H9 (cell line): ENCODE measurements at regions not wholly inside any gene's neighbourhood (a gene's known extent, or its start where the extent isn't known, plus 50 kb on each side); places are given as distances from the start of the nearest gene placed in this dataset.

ENCODE experiments used
- DNase-seq: peaks from one replicate; pipeline ENCODE4 v3.0.0-alpha.2; 2017
- H2AFZ ChIP-seq: one replicate; pipeline ENCODE4 v1.6.1; 2013; ENCODE audit warnings: mild to moderate bottlenecking, low read length, control low read depth, moderate library complexity
- H2AK5ac ChIP-seq: 2 replicates; pipeline ENCODE4 v1.6.1; 2013; ENCODE audit warnings: low read length, control low read depth, mixed read lengths; ENCODE audit not compliant: insufficient read length
- H2BK120ac ChIP-seq: one replicate; pipeline ENCODE4 v1.6.1; 2013; ENCODE audit warnings: low read depth, mild to moderate bottlenecking, low read length, control low read depth, inconsistent platforms; ENCODE audit not compliant: poor library complexity, severe bottlenecking
- H2BK12ac ChIP-seq: 2 replicates; pipeline ENCODE4 v1.6.1; 2013; ENCODE audit warnings: low read length, control low read depth, mixed read lengths, low read depth; ENCODE audit not compliant: insufficient read length
- H2BK15ac ChIP-seq: 2 replicates; pipeline ENCODE4 v1.6.1; 2013; ENCODE audit warnings: low read depth, low read length, control low read depth
- H2BK20ac ChIP-seq: one replicate; pipeline ENCODE4 v1.6.1; 2013; ENCODE audit warnings: low read depth, mild to moderate bottlenecking, low read length, control low read depth, inconsistent platforms; ENCODE audit not compliant: poor library complexity, severe bottlenecking
- H2BK5ac ChIP-seq: 2 replicates; pipeline ENCODE4 v1.6.1; 2013; ENCODE audit warnings: low read length, control low read depth, mixed read lengths; ENCODE audit not compliant: insufficient read length
- H3K14ac ChIP-seq: 2 replicates; pipeline ENCODE4 v1.6.1; 2013; ENCODE audit warnings: low read length, control low read depth; ENCODE audit not compliant: insufficient read depth
- H3K18ac ChIP-seq: 2 replicates; pipeline ENCODE4 v1.6.1; 2013; ENCODE audit warnings: low read depth, mild to moderate bottlenecking, mixed read lengths, low read length, control low read depth; ENCODE audit not compliant: insufficient read length
- H3K23ac ChIP-seq: 2 replicates; pipeline ENCODE4 v1.6.1; 2013; ENCODE audit warnings: low read length, control low read depth, mixed read lengths, low read depth; ENCODE audit not compliant: insufficient read length
- H3K23me2 ChIP-seq: 2 replicates; pipeline ENCODE4 v1.6.1; 2013; ENCODE audit warnings: low read depth, mild to moderate bottlenecking, mixed read lengths, low read length, control low read depth; ENCODE audit not compliant: insufficient read length, poor library complexity, severe bottlenecking
- H3K27ac ChIP-seq: 2 replicates; pipeline ENCODE4 v1.5.1; 2013; ENCODE audit warnings: low read length, control low read depth, mixed read lengths, low read depth; ENCODE audit not compliant: insufficient read length
- H3K27me3 ChIP-seq: 2 replicates; pipeline ENCODE4 v1.6.1; 2013; ENCODE audit warnings: low read length, control low read depth, inconsistent platforms; ENCODE audit not compliant: insufficient read depth
- H3K4ac ChIP-seq: 2 replicates; pipeline ENCODE4 v1.6.1; 2013; ENCODE audit warnings: low read depth, mild to moderate bottlenecking, control low read depth, inconsistent platforms, low read length, moderate library complexity
- H3K4me1 ChIP-seq: 2 replicates; pipeline ENCODE4 v1.6.1; 2013; ENCODE audit warnings: low read length, control low read depth, inconsistent platforms; ENCODE audit not compliant: insufficient read depth
- H3K4me2 ChIP-seq: 2 replicates; pipeline ENCODE4 v1.6.1; 2013; ENCODE audit warnings: low read length, control low read depth, mixed read lengths; ENCODE audit not compliant: insufficient read length, insufficient read depth
- H3K56ac ChIP-seq: 2 replicates; pipeline ENCODE4 v1.6.1; 2013; ENCODE audit warnings: low read depth, mild to moderate bottlenecking, mixed read lengths, low read length, control low read depth; ENCODE audit not compliant: insufficient read length
- H3K79me1 ChIP-seq: 2 replicates; pipeline ENCODE4 v1.6.1; 2013; ENCODE audit warnings: low read depth, mild to moderate bottlenecking, moderate library complexity, low read length, control low read depth, inconsistent platforms; ENCODE audit not compliant: insufficient read depth, poor library complexity, severe bottlenecking
- H3K79me2 ChIP-seq: 2 replicates; pipeline ENCODE4 v1.6.1; 2013; ENCODE audit warnings: low read length, control low read depth, inconsistent platforms; ENCODE audit not compliant: insufficient read depth
- H3K9ac ChIP-seq: 2 replicates; pipeline ENCODE4 v1.6.1; 2013; ENCODE audit warnings: low read length, control low read depth, mixed read lengths; ENCODE audit not compliant: insufficient read length; ENCODE audit errors: extremely low read depth
- H3K9me3 ChIP-seq: one replicate; pipeline ENCODE4 v1.6.1; 2013; ENCODE audit warnings: low read depth, low read length, inconsistent platforms; ENCODE audit not compliant: control insufficient read depth
- H3T11ph ChIP-seq: one replicate; pipeline ENCODE4 v1.6.1; 2013; ENCODE audit warnings: mild to moderate bottlenecking, low read length, control low read depth, inconsistent platforms
- H4K20me1 ChIP-seq: one replicate; pipeline ENCODE4 v1.6.1; 2013; ENCODE audit not compliant: control insufficient read depth, insufficient read length, insufficient read depth
- H4K5ac ChIP-seq: 2 replicates; pipeline ENCODE4 v1.6.1; 2013; ENCODE audit warnings: low read depth, mild to moderate bottlenecking, mixed read lengths, low read length, control low read depth; ENCODE audit not compliant: insufficient read length
- H4K8ac ChIP-seq: replicated peaks from 2 replicates; pipeline ENCODE4 v1.6.1; 2013; ENCODE audit warnings: low read length, control low read depth, mixed read lengths, low read depth; ENCODE audit not compliant: insufficient read length
- H4K91ac ChIP-seq: 2 replicates; pipeline ENCODE4 v1.6.1; 2013; ENCODE audit warnings: low read depth, mild to moderate bottlenecking, moderate library complexity, mixed read lengths, low read length, control low read depth; ENCODE audit not compliant: insufficient read length
- H3K27ac Mint-ChIP-seq, 3 experiments: 2 replicates in 2 of 3; 3 replicates in 1 of 3; pipeline ENCODE4 v1.8.0; 2020 to 2021; ENCODE audit warnings: mixed read lengths in 3 of 3, mild to moderate bottlenecking in 1 of 3, moderate library complexity in 1 of 3
- H3K27me3 Mint-ChIP-seq: 2 replicates; pipeline ENCODE4 v1.8.0; 2021; ENCODE audit warnings: low read depth, mild to moderate bottlenecking, moderate library complexity, mixed read lengths
- H3K36me3 Mint-ChIP-seq, 3 experiments: 2 replicates in 2 of 3; 3 replicates in 1 of 3; pipeline ENCODE4 v1.8.0; 2020 to 2021; ENCODE audit warnings: low read depth in 3 of 3, mixed read lengths in 3 of 3; ENCODE audit not compliant: insufficient read depth in 1 of 3
- H3K4me1 Mint-ChIP-seq, 2 experiments: 2 replicates each; pipeline ENCODE4 v1.8.0; 2020; ENCODE audit warnings: mixed read lengths in 2 of 2
- H3K4me3 Mint-ChIP-seq, 2 experiments: 2 replicates in 1 of 2; 3 replicates in 1 of 2; pipeline ENCODE4 v1.8.0; 2020 to 2021; ENCODE audit warnings: mild to moderate bottlenecking in 2 of 2, mixed read lengths in 2 of 2, moderate library complexity in 1 of 2
- H3K9me3 Mint-ChIP-seq, 2 experiments: 2 replicates in 1 of 2; 3 replicates in 1 of 2; pipeline ENCODE4 v1.8.0; 2020; ENCODE audit warnings: mild to moderate bottlenecking in 2 of 2, mixed read lengths in 2 of 2, moderate library complexity in 1 of 2
- CTCF ChIP-seq: fragments of 200-600 bp; sonication (generic); conservative IDR thresholded peaks from 3 replicates; pipeline ENCODE4 v1.8.0; 2021; ENCODE audit warnings: antibody characterized with exemption, mild to moderate bottlenecking
- WGBS: extraction: QIAGEN DNeasy Blood & Tissue Kit; methylation state at CpG from one replicate; pipeline ENCODE4 v1.1.7; 2013; ENCODE audit warnings: missing lambda C conversion rate, low lambda C conversion rate, mixed read lengths; ENCODE audit not compliant: insufficient read length; ENCODE audit errors: extremely low coverage; 5-methylcytosine and 5-hydroxymethylcytosine counted together

GRCh38 chr7:115292381-115292780 lies 370.5 kb downstream of the MDFIC start:
- TF ChIP-seq CTCF, result no peak
- Histone ChIP-seq H2BK20ac (no peak overlapping the region), H3K4me2 (no peak overlapping the region), H3K56ac (no peak overlapping the region), H3K4ac (no peak overlapping the region), H3K18ac (no peak overlapping the region), H2AK5ac (no peak overlapping the region), H3K9me3 (no peaks in the 10 kb centered on the region), H2BK120ac (no peak overlapping the region), H3K9ac (no peak overlapping the region), H4K91ac (no peak overlapping the region), H3K23me2 (no peaks in the 10 kb centered on the region), H4K5ac (no peak overlapping the region), H3K79me1 (no peaks in the 10 kb centered on the region), H3K4me1 (no peaks in the 10 kb centered on the region), H3K27ac (no peak overlapping the region), H3K79me2 (no peaks in the 10 kb centered on the region), H3K23ac (no peak overlapping the region), H2BK15ac (no peak overlapping the region), H4K8ac (no peak overlapping the region), H3T11ph (no peak overlapping the region), H2BK12ac (no peak overlapping the region), H4K20me1 (no peaks in the 10 kb centered on the region), H2BK5ac (no peak overlapping the region), H3K14ac (no peak overlapping the region), H3K27me3 (no peaks in the 10 kb centered on the region), H2AFZ (no peak overlapping the region)
- no peak overlapping the region for H3K4me3 Mint-ChIP-seq
- no peak overlapping the region for H3K27ac Mint-ChIP-seq
- no peaks in the 10 kb centered on the region for H3K36me3 Mint-ChIP-seq
- peaks cover 63% of the 10 kb centered on the region for H3K27me3 Mint-ChIP-seq
- no peaks in the 10 kb centered on the region for H3K4me1 Mint-ChIP-seq
- H3K9me3 Mint-ChIP-seq, result no peaks in the 10 kb centered on the region
- no CpG with 5 or more reads among the region's 3 CpGs for WGBS
- no peak for DNase-seq
